HFF-Myc (cell line): ENCODE measurements at regions not wholly inside any gene's neighbourhood (a gene's known extent, or its start where the extent isn't known, plus 50 kb on each side); places are given as distances from the start of the nearest gene placed in this dataset.

ENCODE experiments used
- DNase-seq: peaks from one replicate; pipeline ENCODE4 v3.0.0-alpha.2; 2011; ENCODE audit warnings: low read depth; ENCODE audit errors: extremely low read depth
- H3K4me3 ChIP-seq: replicated peaks from 2 replicates; pipeline ENCODE4 v1.5.1; 2011; ENCODE audit warnings: low read depth, mild to moderate bottlenecking, control low read depth, low read length
- CTCF ChIP-seq: IDR thresholded peaks from 2 replicates; pipeline ENCODE4 v1.5.1; 2012; ENCODE audit warnings: mild to moderate bottlenecking, low read depth, low read length, control low read depth; ENCODE audit errors: missing control alignments

- DNase-seq = no peak
- no peak overlapping the region for H3K4me3 ChIP-seq
- TF ChIP-seq CTCF = no peak
Measured at GRCh38 chr11:128407962-128408361, 179.4 kb downstream of the ETS1 start.

- H3K4me3 ChIP-seq = no peak overlapping the region
- no peak for DNase-seq
- no peak for TF ChIP-seq CTCF
Measured at GRCh38 chr11:128405714-128406662, 181.4 kb downstream of the ETS1 start.

- no peak for TF ChIP-seq CTCF
- no peak overlapping the region for H3K4me3 ChIP-seq
- DNase-seq = no peak
Measured at GRCh38 chr11:128405112-128405511, 182.2 kb downstream of the ETS1 start.

GRCh38 chr11:128404437-128404836, 182.9 kb downstream of the ETS1 start:
- DNase-seq = no peak
- H3K4me3 ChIP-seq = no peak overlapping the region
- no peak for TF ChIP-seq CTCF

GRCh38 chr11:128400382-128401203, 186.8 kb downstream of the ETS1 start:
- peak; percentile 80 for DNase-seq
- no peak overlapping the region for H3K4me3 ChIP-seq
- no peak for TF ChIP-seq CTCF

- peak; percentile 65 for DNase-seq
- TF ChIP-seq CTCF = no peak
- H3K4me3 ChIP-seq = no peak overlapping the region
Measured at GRCh38 chr11:128399251-128400121, 187.9 kb downstream of the ETS1 start.
